T-helper 2 cell treated with Interferon-gamma antibody and Interleukin-4, amounts not matched to agents 5 μg/mL and 100 μg/mL, for 36 hours (primary cell): ENCODE measurements at regions not wholly inside any gene's neighbourhood (a gene's known extent, or its start where the extent isn't known, plus 50 kb on each side); places are given as distances from the start of the nearest gene placed in this dataset.
A peak's percentile ranks its signal among the peaks of the same experiment; 100 is the strongest.
"Not testable (repeated sequence)": the region's sequence is repeated elsewhere in the genome, so short reads cannot be mapped to it uniquely, and the experiment has no call there.

Experiments used
- DNase-seq: peaks from one replicate; pipeline ENCODE4 v3.0.0; 2021; ENCODE audit warnings: low spot score
- H3K27ac Mint-ChIP-seq: one replicate; pipeline ENCODE4 v1.8.0; 2021; ENCODE audit warnings: mild to moderate bottlenecking, mixed read lengths
- H3K27me3 Mint-ChIP-seq: one replicate; pipeline ENCODE4 v1.8.0; 2021; ENCODE audit warnings: low read depth, mixed read lengths
- H3K36me3 Mint-ChIP-seq: one replicate; pipeline ENCODE4 v1.8.0; 2021; ENCODE audit warnings: low read depth, mixed read lengths
- H3K4me1 Mint-ChIP-seq: one replicate; pipeline ENCODE4 v1.8.0; 2021; ENCODE audit warnings: low read depth, mixed read lengths
- H3K4me3 Mint-ChIP-seq: one replicate; pipeline ENCODE4 v1.8.0; 2022; ENCODE audit warnings: mild to moderate bottlenecking, moderate library complexity, mixed read lengths
- H3K9me3 Mint-ChIP-seq: one replicate; pipeline ENCODE4 v1.8.0; 2021; ENCODE audit warnings: mixed read lengths

- H3K9me3 Mint-ChIP-seq = peaks cover 14% of the 10 kb centered on the region
- H3K4me1 Mint-ChIP-seq = peaks cover 52% of the 10 kb centered on the region
- no peak for DNase-seq
- H3K36me3 Mint-ChIP-seq = peaks cover 24% of the 10 kb centered on the region
- no peak overlapping the region for H3K4me3 Mint-ChIP-seq
- no peaks in the 10 kb centered on the region for H3K27me3 Mint-ChIP-seq
- H3K27ac Mint-ChIP-seq = no peak overlapping the region
These were observed 118.9 kb upstream of the CAB39 start for GRCh38 chr2:230593765-230594164.

DNA sequence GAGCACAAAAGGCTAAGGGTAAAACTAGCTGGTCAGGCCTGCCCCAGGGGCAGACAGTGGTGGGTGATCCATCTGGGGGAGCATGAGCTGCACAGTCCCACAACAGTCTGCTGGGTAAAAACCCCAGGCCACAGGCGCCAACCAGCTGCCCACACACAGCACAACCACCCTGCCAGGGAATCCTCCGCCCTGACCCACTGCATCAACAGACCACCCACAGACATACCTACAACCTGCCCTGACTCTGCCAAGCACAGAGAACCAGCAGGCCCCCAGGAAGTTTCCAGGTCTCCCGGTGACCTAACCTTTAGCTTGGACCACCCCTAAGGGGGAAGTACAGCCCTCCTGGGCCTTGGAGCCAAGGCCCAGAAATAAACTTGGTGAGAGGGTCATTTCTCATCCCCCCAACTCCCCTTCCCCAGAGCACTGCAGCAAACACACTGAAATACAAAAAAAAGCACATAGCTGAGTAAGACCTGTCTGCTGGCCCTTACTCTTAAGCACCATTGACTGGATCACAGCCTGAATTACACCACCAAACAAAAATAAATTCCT is 118.3 kb upstream of the CAB39 start:
- H3K4me3 Mint-ChIP-seq = no peak overlapping the region
- H3K9me3 Mint-ChIP-seq = peaks cover 13% of the 10 kb centered on the region
- no peaks in the 10 kb centered on the region for H3K27me3 Mint-ChIP-seq
- peaks cover 25% of the 10 kb centered on the region for H3K36me3 Mint-ChIP-seq
- H3K27ac Mint-ChIP-seq = no peak overlapping the region
- H3K4me1 Mint-ChIP-seq = peaks cover 52% of the 10 kb centered on the region
- no peak for DNase-seq

- Mint-ChIP-seq H3K36me3 (peaks cover 37% of the 10 kb centered on the region), H3K4me3 (no peak overlapping the region), H3K9me3 (peaks cover 29% of the 10 kb centered on the region), H3K27me3 (no peaks in the 10 kb centered on the region), H3K27ac (no peak overlapping the region), H3K4me1 (peaks cover 50% of the 10 kb centered on the region)
- DNase-seq = no peak
These were observed 112.8 kb upstream of the CAB39 start for GRCh38 chr2:230599853-230600252.

GRCh38 chr2:230600285-230600684 is 112.4 kb upstream of the CAB39 start:
- Mint-ChIP-seq H3K36me3 (peaks cover 41% of the 10 kb centered on the region), H3K4me3 (peak overlapping the region; percentile 63), H3K27me3 (no peaks in the 10 kb centered on the region), H3K27ac (no peak overlapping the region), H3K4me1 (peaks cover 53% of the 10 kb centered on the region), H3K9me3 (peaks cover 33% of the 10 kb centered on the region)
- no peak for DNase-seq

GRCh38 chr2:230600881-230601280 is 111.8 kb upstream of the CAB39 start:
- peak overlapping the region; percentile 63 for H3K4me3 Mint-ChIP-seq
- H3K9me3 Mint-ChIP-seq = peaks cover 38% of the 10 kb centered on the region
- H3K4me1 Mint-ChIP-seq = peaks cover 58% of the 10 kb centered on the region
- peak overlapping the region; percentile 63 for H3K27ac Mint-ChIP-seq
- no peaks in the 10 kb centered on the region for H3K27me3 Mint-ChIP-seq
- no peak for DNase-seq
- peaks cover 43% of the 10 kb centered on the region for H3K36me3 Mint-ChIP-seq

DNA sequence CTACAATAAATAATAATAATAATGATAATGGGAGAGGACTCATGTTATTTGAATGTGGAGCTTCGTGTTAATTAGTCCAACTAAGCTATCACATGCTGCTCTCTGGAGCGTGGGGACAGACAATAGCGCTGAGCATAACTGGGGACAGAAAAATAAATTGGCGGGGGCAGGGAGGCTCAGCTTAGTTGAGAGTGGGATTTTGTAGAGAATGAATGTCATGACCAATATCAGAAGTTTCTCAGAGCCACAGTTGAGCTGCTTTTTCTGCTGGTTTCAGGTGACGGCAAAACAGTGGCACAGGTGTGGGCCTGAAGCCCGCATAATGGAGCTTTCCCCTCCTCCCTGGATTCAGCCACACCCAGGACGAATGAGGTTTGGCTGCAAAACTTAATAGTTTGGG is 111.1 kb upstream of the CAB39 start:
- H3K4me1 Mint-ChIP-seq = peaks cover 58% of the 10 kb centered on the region
- no peaks in the 10 kb centered on the region for H3K27me3 Mint-ChIP-seq
- H3K27ac Mint-ChIP-seq = peak overlapping the region; percentile 56
- DNase-seq = no peak
- peak overlapping the region; percentile 63 for H3K4me3 Mint-ChIP-seq
- H3K36me3 Mint-ChIP-seq = peaks cover 46% of the 10 kb centered on the region
- peaks cover 45% of the 10 kb centered on the region for H3K9me3 Mint-ChIP-seq

GRCh38 chr2:230602562-230603230 is 109.9 kb upstream of the CAB39 start:
- H3K27me3 Mint-ChIP-seq = no peaks in the 10 kb centered on the region
- peaks cover 51% of the 10 kb centered on the region for H3K4me1 Mint-ChIP-seq
- DNase-seq = peak; percentile 30
- H3K27ac Mint-ChIP-seq = peak overlapping the region; percentile 89
- H3K36me3 Mint-ChIP-seq = peaks cover 51% of the 10 kb centered on the region
- H3K9me3 Mint-ChIP-seq = peaks cover 56% of the 10 kb centered on the region
- peak overlapping the region; percentile 71 for H3K4me3 Mint-ChIP-seq

GRCh38 chr2:230603317-230603716 is 109.3 kb upstream of the CAB39 start:
- H3K27ac Mint-ChIP-seq = peak overlapping the region; percentile 89
- not testable (repeated sequence) for H3K27me3 Mint-ChIP-seq, DNase-seq
- H3K9me3 Mint-ChIP-seq = peaks cover 56% of the 10 kb centered on the region
- H3K4me1 Mint-ChIP-seq = peaks cover 45% of the 10 kb centered on the region
- peaks cover 49% of the 10 kb centered on the region for H3K36me3 Mint-ChIP-seq
- H3K4me3 Mint-ChIP-seq = peak overlapping the region; percentile 71

GRCh38 chr2:230604158-230604557 is 108.5 kb upstream of the CAB39 start:
- H3K4me3 Mint-ChIP-seq, DNase-seq, H3K27ac Mint-ChIP-seq, H3K27me3 Mint-ChIP-seq: not testable (repeated sequence)
- peaks cover 47% of the 10 kb centered on the region for H3K4me1 Mint-ChIP-seq
- peaks cover 51% of the 10 kb centered on the region for H3K36me3 Mint-ChIP-seq
- H3K9me3 Mint-ChIP-seq = peaks cover 61% of the 10 kb centered on the region

- Mint-ChIP-seq H3K27ac (peak overlapping the region; percentile 57), H3K27me3 (no peaks in the 10 kb centered on the region), H3K36me3 (peaks cover 8% of the 10 kb centered on the region), H3K4me1 (peaks cover 43% of the 10 kb centered on the region), H3K9me3 (peaks cover 3% of the 10 kb centered on the region), H3K4me3 (no peak overlapping the region)
- no peak for DNase-seq
These were observed 98.6 kb upstream of the CAB39 start for GRCh38 chr2:230614040-230614439.

DNA sequence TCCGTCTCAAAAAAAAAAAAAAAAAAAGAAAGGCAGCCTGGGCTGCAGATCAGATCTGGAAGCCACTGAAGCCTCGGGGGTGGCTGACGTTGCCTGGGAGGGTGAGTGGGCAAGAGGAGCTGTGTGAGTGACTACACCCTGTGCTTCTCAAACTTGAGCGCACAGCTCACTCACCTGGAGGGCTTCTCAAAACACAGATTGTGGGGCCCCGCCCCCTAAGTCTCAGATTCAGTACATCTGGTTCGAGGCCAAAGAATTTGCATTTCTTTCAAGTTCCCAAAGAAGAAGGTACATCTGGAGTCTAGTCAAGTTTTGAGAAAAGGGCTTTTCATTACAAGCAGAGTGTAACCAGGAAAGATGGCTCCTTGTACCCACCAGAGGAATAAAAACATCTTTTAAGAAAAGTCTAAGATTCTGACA is 97.7 kb upstream of the CAB39 start:
- H3K27me3 Mint-ChIP-seq = no peaks in the 10 kb centered on the region
- H3K36me3 Mint-ChIP-seq = peaks cover 2% of the 10 kb centered on the region
- H3K4me1 Mint-ChIP-seq = peaks cover 39% of the 10 kb centered on the region
- peak; percentile 68 for DNase-seq
- H3K4me3 Mint-ChIP-seq = no peak overlapping the region
- no peaks in the 10 kb centered on the region for H3K9me3 Mint-ChIP-seq
- H3K27ac Mint-ChIP-seq = peak overlapping the region; percentile 68

GRCh38 chr2:230617256-230617706 is 95.4 kb upstream of the CAB39 start:
- Mint-ChIP-seq H3K27ac (peak overlapping the region; percentile 2), H3K4me1 (peaks cover 32% of the 10 kb centered on the region)
- not testable (repeated sequence) for H3K4me3 Mint-ChIP-seq, H3K27me3 Mint-ChIP-seq, H3K36me3 Mint-ChIP-seq, DNase-seq, H3K9me3 Mint-ChIP-seq

DNA sequence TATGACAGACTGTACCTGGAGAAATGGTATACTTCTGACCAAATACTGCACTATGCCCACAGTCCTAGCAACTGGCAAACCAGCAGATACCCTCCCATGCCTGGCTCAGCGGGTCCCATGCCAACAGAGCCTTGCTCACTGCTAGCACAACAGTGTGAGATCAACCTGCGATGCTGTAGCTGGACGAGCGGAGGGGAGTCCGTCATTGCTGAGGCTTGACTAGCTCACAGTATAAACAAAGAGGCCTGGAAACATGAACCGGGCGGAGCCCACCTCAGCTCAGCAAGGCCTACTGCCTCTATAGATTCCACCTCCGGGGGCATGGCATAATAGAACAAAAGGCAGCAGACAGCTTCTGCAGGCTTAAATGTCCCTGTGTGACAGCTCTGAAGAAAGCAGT is 93.2 kb upstream of the CAB39 start:
- H3K9me3 Mint-ChIP-seq = peaks cover 8% of the 10 kb centered on the region
- no peaks in the 10 kb centered on the region for H3K27me3 Mint-ChIP-seq
- H3K36me3 Mint-ChIP-seq = peaks cover 20% of the 10 kb centered on the region
- no peak overlapping the region for H3K27ac Mint-ChIP-seq
- DNase-seq = no peak
- peaks cover 24% of the 10 kb centered on the region for H3K4me1 Mint-ChIP-seq
- H3K4me3 Mint-ChIP-seq = no peak overlapping the region

DNA sequence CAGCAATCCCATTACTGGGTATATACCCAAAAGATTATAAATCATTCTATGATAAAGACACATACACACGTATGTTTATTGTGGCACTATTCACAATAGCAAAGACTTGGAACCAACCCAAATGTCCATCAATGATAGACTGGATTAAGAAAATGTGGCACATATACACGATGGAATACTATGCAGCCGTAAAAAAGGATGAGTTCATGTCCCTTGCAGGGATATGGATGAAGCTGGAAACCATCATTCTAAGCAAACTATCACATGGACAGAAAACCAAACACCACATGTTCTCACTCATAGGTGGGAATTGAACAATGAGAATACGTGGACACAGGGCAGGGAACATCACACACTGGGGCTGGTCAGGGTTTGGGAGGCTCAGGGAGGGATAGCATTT is 87.4 kb upstream of the CAB39 start:
- not testable (repeated sequence) for H3K4me3 Mint-ChIP-seq, DNase-seq, H3K9me3 Mint-ChIP-seq, H3K27ac Mint-ChIP-seq, H3K27me3 Mint-ChIP-seq
- Mint-ChIP-seq H3K36me3 (peaks cover 22% of the 10 kb centered on the region), H3K4me1 (peaks cover 22% of the 10 kb centered on the region)

DNA sequence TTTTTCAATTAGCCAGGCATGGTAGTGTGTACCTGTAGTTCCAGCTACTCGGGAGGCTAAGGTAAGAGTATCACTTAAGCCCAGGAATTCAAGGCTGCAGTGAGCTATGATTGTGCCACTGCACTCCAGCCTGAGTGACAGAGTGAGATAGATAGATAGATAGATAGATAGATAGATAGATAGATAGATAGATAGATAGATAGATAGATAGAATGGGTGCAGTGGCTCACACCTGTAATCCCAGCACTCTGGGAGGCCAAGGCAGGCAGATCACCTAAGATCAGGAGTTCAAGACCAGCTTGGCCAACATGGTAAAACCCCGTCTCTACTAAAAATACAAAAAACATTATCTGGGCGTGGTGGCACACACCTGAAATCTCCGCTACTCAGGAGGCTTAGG is 85.6 kb upstream of the CAB39 start:
- H3K4me1 Mint-ChIP-seq = peaks cover 17% of the 10 kb centered on the region
- not testable (repeated sequence) for H3K27ac Mint-ChIP-seq

More for the DNA sequence above, 85.6 kb upstream of the CAB39 start:
- H3K9me3 Mint-ChIP-seq, DNase-seq, H3K4me3 Mint-ChIP-seq, H3K27me3 Mint-ChIP-seq: not testable (repeated sequence)
- peaks cover 16% of the 10 kb centered on the region for H3K36me3 Mint-ChIP-seq
